ENCODE measurements at regions not wholly inside any gene's neighbourhood (a gene's known extent, or its start where the extent isn't known, plus 50 kb on each side); places are given as distances from the start of the nearest gene placed in this dataset.
"Not testable (repeated sequence)": the region's sequence is repeated elsewhere in the genome, so short reads cannot be mapped to it uniquely, and the experiment has no call there.

- H3K9me3 ChIP-seq (ENCODE audit: low read length) = no peaks in the 10 kb centered on the region
- no peaks in the 10 kb centered on the region for H4K20me1 ChIP-seq (ENCODE audit: insufficient read depth, low read length)
- peaks cover 32% of the 10 kb centered on the region for H3K4me1 ChIP-seq (ENCODE audit: insufficient read depth, low read length, poor library complexity, severe bottlenecking)
- no peaks in the 10 kb centered on the region for H3K9me2 ChIP-seq (ENCODE audit: insufficient read depth, low read length)
- CTCF ChIA-PET (ENCODE audit: unreplicated experiment) = no interaction called here
- H3K4me3 ChIP-seq (ENCODE audit: low read depth, low read length, poor library complexity, severe bottlenecking) = no peak overlapping the region
- no peak for DNase-seq (ENCODE audit: low spot score)
- TF ChIP-seq EZH2phosphoT487 (IDR thresholded peaks at IDR 0.05; ENCODE audit: borderline replicate concordance, low read depth, low read length) (no peak), CTCF (conservative IDR thresholded peaks at IDR 0.05; ENCODE audit: low read length) (no peak)
- H3K27ac ChIP-seq (ENCODE audit: low read depth, low read length, poor library complexity, severe bottlenecking) = no peak overlapping the region
- peak overlapping the region; percentile 32 for H3K4me2 ChIP-seq (ENCODE audit: low read length)
- H2AFZ ChIP-seq (ENCODE audit: low read length) = peak overlapping the region; percentile 18; the same call in 1 of the 2 replicates
- BruUV-seq (replicated peaks) = no TSS peak
- no peaks in the 10 kb centered on the region for H3K79me2 ChIP-seq (ENCODE audit: insufficient read depth, low read depth, low read length)
- H3K36me3 ChIP-seq (ENCODE audit: insufficient read depth, low read length) = no peaks in the 10 kb centered on the region
- intact Hi-C loops (cut with micrococcal nuclease; ENCODE audit: unreplicated experiment) = no loop called here
- POLR2A ChIA-PET = interaction anchor here (0.6 kb wide), 1 partner anchor 40 kb away, joined by 3 read pairs; no protein-coding TSS in a partner anchor
Measured at GRCh38 chr15:22265056-22265945, 185.0 kb downstream of the OR4M2 start.

GRCh38 chr15:22265970-22266369 is 185.6 kb downstream of the OR4M2 start:
- Histone ChIP-seq H3K36me3 (ENCODE audit: insufficient read depth, low read length) (no peaks in the 10 kb centered on the region), H3K9me2 (ENCODE audit: insufficient read depth, low read length) (no peaks in the 10 kb centered on the region), H4K20me1 (ENCODE audit: insufficient read depth, low read length) (no peaks in the 10 kb centered on the region), H3K27ac (ENCODE audit: low read depth, low read length, poor library complexity, severe bottlenecking) (no peak overlapping the region), H3K79me2 (ENCODE audit: insufficient read depth, low read depth, low read length) (no peaks in the 10 kb centered on the region), H3K9me3 (ENCODE audit: low read length) (no peaks in the 10 kb centered on the region), H3K4me2 (ENCODE audit: low read length) (no peak overlapping the region), H3K4me1 (ENCODE audit: insufficient read depth, low read length, poor library complexity, severe bottlenecking) (peaks cover 29% of the 10 kb centered on the region), H2AFZ (ENCODE audit: low read length) (peak overlapping the region; percentile 18; the same call in 1 of the 2 replicates), H3K4me3 (ENCODE audit: low read depth, low read length, poor library complexity, severe bottlenecking) (no peak overlapping the region)
- no peak for DNase-seq (ENCODE audit: low spot score)
- intact Hi-C loops (cut with micrococcal nuclease; ENCODE audit: unreplicated experiment) = no loop called here
- ChIA-PET POLR2A (no interaction called here), CTCF (ENCODE audit: unreplicated experiment) (no interaction called here)
- TF ChIP-seq CTCF (conservative IDR thresholded peaks at IDR 0.05; ENCODE audit: low read length) (no peak), EZH2phosphoT487 (IDR thresholded peaks at IDR 0.05; ENCODE audit: borderline replicate concordance, low read depth, low read length) (no peak)
- BruUV-seq (replicated peaks) = no TSS peak

- TF ChIP-seq CTCF (conservative IDR thresholded peaks at IDR 0.05; ENCODE audit: low read length) = no peak
- TF ChIP-seq EZH2phosphoT487 (IDR thresholded peaks at IDR 0.05; ENCODE audit: borderline replicate concordance, low read depth, low read length) = no peak
- POLR2A ChIA-PET = no interaction called here
- Histone ChIP-seq H3K4me2 (ENCODE audit: low read length) (no peak overlapping the region), H3K9me3 (ENCODE audit: low read length) (no peaks in the 10 kb centered on the region), H3K9me2 (ENCODE audit: insufficient read depth, low read length) (no peaks in the 10 kb centered on the region), H2AFZ (ENCODE audit: low read length) (no peak overlapping the region), H4K20me1 (ENCODE audit: insufficient read depth, low read length) (no peaks in the 10 kb centered on the region), H3K4me1 (ENCODE audit: insufficient read depth, low read length, poor library complexity, severe bottlenecking) (peaks cover 25% of the 10 kb centered on the region), H3K79me2 (ENCODE audit: insufficient read depth, low read depth, low read length) (no peaks in the 10 kb centered on the region), H3K4me3 (ENCODE audit: low read depth, low read length, poor library complexity, severe bottlenecking) (no peak overlapping the region), H3K36me3 (ENCODE audit: insufficient read depth, low read length) (no peaks in the 10 kb centered on the region), H3K27ac (ENCODE audit: low read depth, low read length, poor library complexity, severe bottlenecking) (no peak overlapping the region)
- no TSS peak for BruUV-seq (replicated peaks)
- DNase-seq (ENCODE audit: low spot score) = no peak
- intact Hi-C loops (cut with micrococcal nuclease; ENCODE audit: unreplicated experiment) = no loop called here
- CTCF ChIA-PET (ENCODE audit: unreplicated experiment) = no interaction called here
Measured at GRCh38 chr15:22267761-22268160, 187.4 kb downstream of the OR4M2 start.

- H3K4me3 ChIP-seq (ENCODE audit: low read depth, low read length, poor library complexity, severe bottlenecking); H3K79me2 ChIP-seq (ENCODE audit: insufficient read depth, low read depth, low read length); H3K9me3 ChIP-seq (ENCODE audit: low read length); H3K27ac ChIP-seq (ENCODE audit: low read depth, low read length, poor library complexity, severe bottlenecking); H3K4me2 ChIP-seq (ENCODE audit: low read length); BruUV-seq (replicated peaks); H3K36me3 ChIP-seq (ENCODE audit: insufficient read depth, low read length); CTCF ChIA-PET (ENCODE audit: unreplicated experiment); H4K20me1 ChIP-seq (ENCODE audit: insufficient read depth, low read length); H3K9me2 ChIP-seq (ENCODE audit: insufficient read depth, low read length); H2AFZ ChIP-seq (ENCODE audit: low read length); DNase-seq (ENCODE audit: low spot score); intact Hi-C loops (cut with micrococcal nuclease; ENCODE audit: unreplicated experiment); POLR2A ChIA-PET: not testable (repeated sequence)
- peaks cover 21% of the 10 kb centered on the region for H3K4me1 ChIP-seq (ENCODE audit: insufficient read depth, low read length, poor library complexity, severe bottlenecking)
Measured at GRCh38 chr15:22268201-22268600, 187.9 kb downstream of the OR4M2 start.

All from OCI-LY7 (cell line).